A673 (cell line): ENCODE measurements at regions not wholly inside any gene's neighbourhood (a gene's known extent, or its start where the extent isn't known, plus 50 kb on each side); places are given as distances from the start of the nearest gene placed in this dataset.
"Not testable (repeated sequence)": the region's sequence is repeated elsewhere in the genome, so short reads cannot be mapped to it uniquely, and the experiment has no call there.

Source experiments
- EZH2 ChIP-seq: fragments of 200-600 bp; sonication (generic); IDR thresholded peaks from 2 replicates; pipeline ENCODE4 v1.6.1; 2017; ENCODE audit warnings: borderline replicate concordance, low read depth, mild to moderate bottlenecking, mixed read lengths, antibody characterized with exemption, low read length; ENCODE audit not compliant: poor library complexity, severe bottlenecking
- TF ChIP-seq, protein P1 (sequence below): fragments of 300-800, 200-600 bp; sonication (generic); conservative IDR thresholded peaks from 2 replicates; pipeline ENCODE4 v1.5.1; 2017; ENCODE audit warnings: low read depth, mild to moderate bottlenecking, antibody characterized with exemption, low read length, moderate library complexity, mixed read lengths

DNA sequence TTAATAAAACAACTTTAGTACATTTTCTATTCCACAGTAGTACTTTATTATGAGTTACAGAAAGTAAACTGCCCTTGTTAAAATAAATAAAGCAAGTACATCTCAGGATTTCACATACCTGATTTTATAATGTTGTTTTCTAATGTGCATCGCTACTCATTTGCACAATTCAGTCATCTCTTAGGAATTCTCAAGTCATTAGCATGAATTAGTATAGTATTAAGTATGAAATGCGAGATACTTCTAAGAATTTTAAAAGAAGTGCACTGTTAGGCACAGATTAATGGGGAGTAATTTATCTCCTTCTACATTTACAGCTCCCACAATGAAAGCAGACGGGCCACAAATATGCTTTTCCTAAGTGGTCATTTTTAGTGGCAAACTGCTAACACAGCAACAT is 193.7 kb upstream of the FAM174A start:
- not testable (repeated sequence) for TF ChIP-seq EZH2
- TF ChIP-seq, protein P1, sequence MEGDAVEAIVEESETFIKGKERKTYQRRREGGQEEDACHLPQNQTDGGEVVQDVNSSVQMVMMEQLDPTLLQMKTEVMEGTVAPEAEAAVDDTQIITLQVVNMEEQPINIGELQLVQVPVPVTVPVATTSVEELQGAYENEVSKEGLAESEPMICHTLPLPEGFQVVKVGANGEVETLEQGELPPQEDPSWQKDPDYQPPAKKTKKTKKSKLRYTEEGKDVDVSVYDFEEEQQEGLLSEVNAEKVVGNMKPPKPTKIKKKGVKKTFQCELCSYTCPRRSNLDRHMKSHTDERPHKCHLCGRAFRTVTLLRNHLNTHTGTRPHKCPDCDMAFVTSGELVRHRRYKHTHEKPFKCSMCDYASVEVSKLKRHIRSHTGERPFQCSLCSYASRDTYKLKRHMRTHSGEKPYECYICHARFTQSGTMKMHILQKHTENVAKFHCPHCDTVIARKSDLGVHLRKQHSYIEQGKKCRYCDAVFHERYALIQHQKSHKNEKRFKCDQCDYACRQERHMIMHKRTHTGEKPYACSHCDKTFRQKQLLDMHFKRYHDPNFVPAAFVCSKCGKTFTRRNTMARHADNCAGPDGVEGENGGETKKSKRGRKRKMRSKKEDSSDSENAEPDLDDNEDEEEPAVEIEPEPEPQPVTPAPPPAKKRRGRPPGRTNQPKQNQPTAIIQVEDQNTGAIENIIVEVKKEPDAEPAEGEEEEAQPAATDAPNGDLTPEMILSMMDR: not testable (repeated sequence)
